Activated CD4-positive, CD25-positive, alpha-beta regulatory T cell treated with anti-CD3 and anti-CD28 coated beads, Interleukin-2, amount 50 U/mL, for 24 hours (primary cell): ENCODE measurements at regions not wholly inside any gene's neighbourhood (a gene's known extent, or its start where the extent isn't known, plus 50 kb on each side); places are given as distances from the start of the nearest gene placed in this dataset.

Experiments
- ATAC-seq, 2 donors: fragments of 150-1000 bp; cut with Tn5 transposase; one replicate each; pipeline ENCODE4 v1.10.0; 2021; ENCODE audit warnings: mild to moderate bottlenecking in 1 of 2, moderate library complexity in 1 of 2

DNA sequence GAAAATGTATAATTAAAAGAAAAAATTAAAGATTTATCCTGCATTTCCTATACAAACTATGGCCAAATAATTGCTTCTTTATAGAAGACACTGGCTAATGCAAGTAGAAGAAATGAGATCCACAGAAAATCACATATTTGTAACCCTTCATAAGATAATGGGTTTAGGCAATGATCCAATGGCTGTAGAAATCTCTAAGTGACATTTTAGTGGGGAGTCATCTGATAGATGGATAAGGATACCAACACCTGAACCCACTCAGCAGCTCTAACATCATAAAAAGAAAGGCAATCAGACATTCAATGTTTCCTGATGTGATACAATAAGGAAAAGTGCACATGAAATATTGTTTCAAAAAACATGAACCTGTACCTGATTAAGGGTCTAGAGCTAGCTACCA, 297.5 kb downstream of the CXCL12 start:
- no peak for ATAC-seq

DNA sequence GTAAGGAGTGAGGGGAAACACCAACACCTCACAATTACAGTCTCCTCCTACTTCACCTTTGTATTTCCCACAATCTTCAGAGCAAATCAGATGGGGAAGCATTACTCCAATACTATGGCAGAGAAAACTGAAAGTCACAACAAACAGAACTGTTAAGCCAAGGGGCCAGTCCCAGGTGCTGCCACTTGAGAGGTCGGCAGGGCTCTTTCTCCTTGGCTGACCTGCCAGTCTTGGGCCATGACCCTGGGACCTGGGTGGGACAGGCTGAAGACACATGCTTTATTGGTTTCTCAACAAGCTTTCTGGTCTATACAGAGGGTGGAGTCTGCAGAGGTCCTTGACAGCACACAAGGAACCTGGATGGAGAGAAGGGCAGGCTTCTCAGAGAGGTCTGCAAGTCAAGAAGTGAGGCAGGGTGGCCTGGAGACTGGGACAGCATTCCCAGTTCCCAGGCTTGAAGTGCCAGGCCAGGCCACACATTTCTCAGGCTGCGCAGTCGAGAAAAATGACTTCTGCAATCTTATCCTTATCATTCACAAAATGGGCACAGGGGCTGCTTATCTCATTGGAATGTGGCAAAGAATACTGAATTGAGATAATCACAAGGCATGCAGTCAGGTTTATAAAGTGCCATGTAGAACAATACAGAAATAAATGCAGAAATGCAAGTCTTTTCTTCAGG, 301.0 kb downstream of the CXCL12 start:
- ATAC-seq = no peak

DNA sequence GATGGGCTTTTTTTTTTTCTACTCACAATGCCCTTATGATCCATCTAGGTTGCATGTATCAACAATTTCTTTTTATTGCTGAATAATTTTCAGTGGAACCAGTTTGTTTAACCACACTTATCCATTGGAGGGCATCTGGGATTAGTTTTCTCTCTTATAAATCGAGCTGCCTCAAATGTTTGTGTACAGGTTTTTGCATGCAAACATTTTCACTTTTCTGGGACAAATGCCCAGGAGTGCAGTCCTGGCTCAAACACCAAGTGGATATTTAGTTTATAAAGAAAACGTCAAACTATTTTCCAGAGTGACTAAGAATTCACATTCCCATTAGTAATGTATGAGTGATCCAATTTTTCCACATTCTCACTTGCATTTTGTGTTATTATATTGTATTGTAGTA, 313.4 kb downstream of the CXCL12 start:
- no peak for ATAC-seq

DNA sequence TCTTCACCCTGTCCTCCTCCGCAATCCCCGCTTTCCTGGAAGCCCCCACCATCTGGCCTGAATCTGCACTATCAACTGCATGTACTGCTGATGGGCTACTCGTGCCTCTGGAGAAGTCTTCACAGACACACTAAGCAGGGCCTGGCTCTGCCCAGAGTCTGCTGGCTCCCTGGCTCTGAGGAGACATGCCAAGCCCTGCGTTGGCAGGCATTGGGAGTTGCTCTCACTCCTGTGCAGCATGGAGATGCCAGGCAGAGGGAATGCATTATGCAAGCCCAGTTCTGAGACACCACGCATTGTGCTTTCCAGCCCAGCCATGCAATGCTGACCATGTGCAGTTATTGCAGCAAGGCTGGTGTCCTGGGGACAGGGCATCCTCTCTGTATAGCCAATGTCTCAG, 314.6 kb downstream of the CXCL12 start:
- no peak for ATAC-seq

DNA sequence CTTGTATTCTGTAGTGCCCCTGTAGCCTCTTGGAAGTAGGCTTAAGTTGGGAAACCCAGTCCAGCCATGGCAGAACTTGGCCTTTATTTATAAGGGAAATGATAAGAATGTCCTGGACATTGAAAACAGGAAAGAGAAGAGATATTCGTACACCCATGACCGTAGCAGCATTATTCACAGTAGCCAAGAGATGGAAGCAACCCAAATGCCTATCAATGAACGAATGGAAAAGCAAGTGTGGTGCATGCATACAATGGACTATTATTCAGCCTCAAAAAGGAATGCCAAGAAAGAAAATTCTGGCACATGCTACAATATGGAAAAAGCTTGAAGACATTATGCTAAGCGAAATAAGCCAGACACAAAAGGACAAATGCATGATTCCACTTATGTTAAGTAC, 315.3 kb downstream of the CXCL12 start:
- ATAC-seq = no peak

DNA sequence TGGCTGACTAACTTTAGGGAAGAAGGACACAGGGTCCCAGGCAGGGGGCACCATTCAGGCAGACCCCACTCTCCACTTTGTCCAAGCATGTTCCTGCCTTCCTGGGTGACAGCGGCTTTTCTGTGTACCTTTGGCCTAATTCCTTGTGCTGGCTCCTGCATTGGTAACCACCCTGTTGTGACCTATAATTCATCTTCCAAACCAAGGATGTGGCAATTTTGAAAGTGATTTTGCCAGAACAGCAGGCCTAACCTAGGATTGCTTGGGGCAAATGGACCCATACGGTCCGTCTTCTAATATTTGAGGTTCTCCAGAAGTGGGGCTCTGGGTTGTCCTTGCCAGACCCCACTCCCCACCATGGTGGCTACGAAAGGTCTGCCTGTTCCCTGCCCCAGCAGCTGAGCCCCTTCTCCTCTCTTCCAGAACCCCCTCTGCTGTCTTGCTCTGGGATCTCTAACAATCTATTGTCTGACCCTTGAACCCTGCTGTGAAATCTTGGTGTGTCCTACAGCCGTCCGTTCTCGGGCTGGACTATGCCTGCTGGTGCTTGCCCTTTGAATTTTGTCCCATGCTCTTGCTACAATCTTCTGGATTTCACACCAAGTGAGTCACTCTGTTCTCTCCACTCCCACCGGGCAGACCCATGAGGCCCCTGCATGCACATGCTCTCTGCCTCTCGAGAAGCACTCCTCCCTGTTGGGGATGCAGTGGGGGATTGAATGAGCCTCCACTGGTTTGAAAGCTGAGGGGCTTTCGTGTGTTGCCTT, 316.0 kb downstream of the CXCL12 start:
- no peak for ATAC-seq

DNA sequence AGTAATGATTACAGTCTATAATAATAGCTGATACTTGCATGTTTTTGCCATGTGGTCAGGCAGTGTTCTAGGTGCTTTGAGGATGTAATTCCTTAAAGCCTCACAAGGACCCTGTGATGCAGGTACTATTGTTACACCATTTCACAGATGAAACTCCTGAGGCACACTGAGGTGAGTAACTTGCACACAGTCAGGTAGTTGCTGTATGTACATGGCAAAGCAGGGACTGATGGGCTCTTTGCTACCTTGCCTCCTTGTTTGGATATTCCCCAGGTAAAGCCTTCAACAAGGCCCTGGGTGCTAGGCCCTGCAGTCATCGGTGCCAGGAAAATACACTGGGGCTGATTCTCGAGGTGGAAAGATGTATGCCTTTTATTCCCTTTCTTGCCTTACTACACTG, 317.5 kb downstream of the CXCL12 start:
- ATAC-seq = no peak

DNA sequence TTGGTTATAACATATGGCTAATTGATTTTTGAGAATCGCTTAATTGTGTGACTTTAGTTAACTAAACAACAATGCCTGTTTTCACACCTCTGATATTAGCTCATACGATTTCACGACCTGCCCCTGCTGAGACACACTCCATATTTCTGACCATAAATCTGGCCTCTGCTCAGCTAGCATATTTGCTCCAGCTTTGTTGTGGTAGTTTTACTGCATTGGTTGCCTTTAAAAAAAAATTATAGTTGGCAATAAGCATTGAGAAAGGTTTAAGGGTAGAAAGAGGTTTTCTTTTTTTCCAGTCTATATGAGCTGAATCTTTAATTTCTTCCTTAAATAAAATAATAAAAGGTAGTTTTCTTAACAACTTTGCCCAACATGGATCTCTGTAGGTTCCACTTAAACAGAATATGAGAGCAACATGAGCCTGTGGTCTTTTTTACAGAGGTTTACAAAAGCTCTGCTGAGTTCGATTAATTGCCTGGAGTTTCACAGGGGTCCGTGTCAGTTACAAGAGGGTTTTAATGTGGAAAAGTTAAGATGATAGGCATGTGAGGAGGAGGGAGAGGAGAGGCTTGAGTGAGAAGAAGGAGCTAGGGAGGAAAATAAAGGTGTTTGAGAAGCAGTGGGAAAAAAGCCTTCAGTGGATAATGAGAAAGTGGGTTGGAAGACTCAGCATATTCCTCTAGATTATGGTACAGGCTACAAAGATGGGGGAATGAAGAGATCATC, 318.2 kb downstream of the CXCL12 start:
- no peak for ATAC-seq

DNA sequence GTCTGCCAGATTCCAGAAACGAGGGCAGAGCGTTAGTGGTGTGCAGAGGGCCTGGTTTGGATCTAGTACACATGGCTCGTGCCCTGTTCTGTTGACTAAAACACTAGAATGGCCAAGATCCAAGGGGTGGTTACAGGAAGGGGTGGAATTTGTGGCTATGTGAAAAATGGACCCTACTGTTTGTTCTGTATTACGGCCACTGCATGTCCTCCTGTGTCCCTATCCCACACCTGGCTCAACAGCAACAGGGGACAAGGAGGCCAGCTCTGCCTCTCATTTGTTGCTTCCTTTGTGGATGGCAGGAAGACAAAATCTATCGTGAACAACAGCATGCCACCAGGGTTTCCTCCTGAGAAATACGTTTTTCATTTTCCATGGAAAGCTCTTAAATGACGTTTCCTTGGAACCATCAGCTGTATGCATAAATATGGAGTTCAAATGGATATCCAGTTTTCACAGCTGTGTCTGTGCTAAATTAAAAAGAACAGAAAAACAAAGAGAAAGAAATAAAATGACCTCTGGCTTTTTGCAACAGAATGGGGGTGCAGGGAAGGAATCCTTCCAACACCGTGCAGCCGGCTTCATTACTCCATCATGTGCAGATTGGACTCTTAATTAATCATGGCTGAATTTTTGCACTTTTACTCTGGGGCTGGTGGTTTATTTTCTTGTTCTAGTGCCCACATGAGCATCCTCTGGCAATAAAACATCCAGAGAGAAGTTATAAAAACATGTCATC, 318.9 kb downstream of the CXCL12 start:
- no peak for ATAC-seq

DNA sequence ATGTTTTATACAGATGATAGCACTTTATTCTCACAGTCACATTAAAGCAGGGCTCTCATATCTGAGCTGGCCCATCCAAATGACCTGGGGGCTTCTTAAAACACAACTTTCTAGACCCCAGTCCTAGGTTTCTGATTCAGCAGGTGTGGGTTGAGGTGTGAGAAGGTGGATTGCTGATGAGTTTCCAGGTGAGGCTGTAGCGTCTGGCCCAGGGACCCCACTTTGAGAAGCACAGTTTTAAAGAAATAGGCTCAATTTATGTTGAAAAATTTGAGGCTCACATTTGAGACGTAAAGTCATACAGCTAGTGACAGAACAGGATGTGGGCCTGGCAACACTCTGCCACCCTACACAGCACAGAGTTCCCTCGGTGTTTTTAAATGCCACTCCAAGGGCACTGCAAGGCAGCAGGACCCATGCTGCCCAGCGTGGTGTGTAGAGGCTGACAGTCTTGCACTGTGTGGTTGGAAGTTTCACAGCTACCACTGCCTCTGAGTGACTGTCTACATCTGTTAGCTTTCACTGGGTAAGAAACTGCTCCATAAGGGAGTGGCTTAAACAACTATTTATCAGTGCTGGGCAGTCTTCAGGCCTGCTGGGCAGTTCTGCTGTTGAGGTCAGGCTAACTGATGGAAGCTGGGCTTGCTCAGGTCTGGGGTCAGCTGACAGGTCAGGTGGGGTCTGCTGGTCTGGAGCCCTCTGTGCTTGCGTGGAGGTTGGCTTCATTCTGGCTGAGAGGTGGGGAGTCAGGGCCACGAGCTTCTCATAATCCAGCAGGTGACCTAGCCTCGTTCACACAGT, 319.7 kb downstream of the CXCL12 start:
- no peak for ATAC-seq

DNA sequence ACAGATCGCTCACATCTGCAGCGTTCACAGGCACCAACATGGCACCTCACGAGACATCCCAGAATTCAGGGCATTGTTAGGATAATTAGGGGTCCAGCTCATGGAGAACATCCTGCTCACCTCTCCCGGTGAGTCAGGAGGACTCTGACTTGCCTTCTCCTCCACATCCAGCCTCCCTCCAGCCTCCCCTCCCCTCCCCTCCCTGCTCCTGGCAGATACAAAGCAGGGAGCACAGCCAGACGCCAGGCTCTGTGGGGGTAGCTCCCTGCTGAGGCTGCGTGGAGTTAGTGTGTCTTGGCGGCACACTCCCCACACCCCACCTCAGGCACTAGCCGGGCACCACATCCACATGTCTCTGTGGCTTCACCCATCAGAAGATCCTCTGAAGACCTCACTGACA, 320.6 kb downstream of the CXCL12 start:
- ATAC-seq = no peak

DNA sequence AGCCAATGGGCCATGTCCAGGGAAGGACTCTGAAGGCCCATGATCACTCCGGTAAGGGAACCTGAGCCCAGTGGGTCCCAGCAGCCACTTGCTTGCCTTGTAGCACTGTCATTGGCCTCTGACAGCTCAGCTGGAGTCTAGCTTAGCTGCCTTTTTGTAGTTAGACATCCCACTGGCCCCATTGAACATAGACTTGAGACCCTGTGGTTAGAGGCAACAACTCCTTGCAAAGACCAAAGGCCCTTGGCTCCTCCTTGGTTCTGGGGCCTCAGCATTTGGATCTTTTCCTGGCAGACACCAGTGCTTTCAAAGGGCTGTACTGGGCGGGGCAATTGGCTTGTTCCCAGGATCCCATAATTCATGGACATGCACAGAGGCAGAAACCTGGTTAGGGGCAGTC, 321.2 kb downstream of the CXCL12 start:
- ATAC-seq = no peak

DNA sequence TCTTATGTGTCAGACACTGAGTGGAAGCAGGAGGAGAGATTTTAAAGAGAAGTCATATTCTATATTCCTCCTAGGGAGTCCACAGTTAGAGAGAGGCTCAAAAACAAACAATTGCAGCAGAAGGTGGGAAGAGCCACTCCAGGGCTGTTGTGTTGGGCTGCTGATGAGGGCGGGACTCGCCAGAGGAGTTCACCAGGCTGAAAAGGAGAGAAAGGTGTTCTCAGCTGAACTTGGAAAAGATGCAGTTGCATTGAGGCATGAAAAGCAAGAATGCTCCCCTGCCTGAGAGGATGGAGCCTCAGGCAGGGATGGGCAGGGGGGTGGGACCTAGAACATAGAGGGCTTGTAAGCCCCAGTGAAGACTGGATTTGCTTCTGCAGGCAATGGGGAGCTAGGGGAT, 324.2 kb downstream of the CXCL12 start:
- no peak for ATAC-seq

DNA sequence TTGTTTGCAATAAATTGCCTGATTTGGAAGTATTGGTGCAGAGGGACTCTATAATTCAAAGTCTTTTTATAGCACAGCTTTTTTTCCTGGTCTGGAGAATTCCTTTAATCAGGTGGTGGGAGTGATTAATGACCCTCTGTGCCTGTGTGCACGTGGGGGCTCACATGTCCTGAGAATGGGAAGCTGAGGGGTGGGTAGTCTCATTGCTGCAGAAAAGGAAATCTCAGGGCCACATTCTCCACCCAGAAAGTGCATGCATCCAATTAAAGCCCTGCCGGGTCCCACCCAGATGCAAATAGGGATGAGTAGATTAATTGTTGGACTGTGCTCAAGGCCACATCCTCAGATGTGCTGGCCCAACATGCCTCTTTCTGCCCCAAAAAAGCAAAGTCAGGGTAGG, 324.7 kb downstream of the CXCL12 start:
- ATAC-seq = no peak

DNA sequence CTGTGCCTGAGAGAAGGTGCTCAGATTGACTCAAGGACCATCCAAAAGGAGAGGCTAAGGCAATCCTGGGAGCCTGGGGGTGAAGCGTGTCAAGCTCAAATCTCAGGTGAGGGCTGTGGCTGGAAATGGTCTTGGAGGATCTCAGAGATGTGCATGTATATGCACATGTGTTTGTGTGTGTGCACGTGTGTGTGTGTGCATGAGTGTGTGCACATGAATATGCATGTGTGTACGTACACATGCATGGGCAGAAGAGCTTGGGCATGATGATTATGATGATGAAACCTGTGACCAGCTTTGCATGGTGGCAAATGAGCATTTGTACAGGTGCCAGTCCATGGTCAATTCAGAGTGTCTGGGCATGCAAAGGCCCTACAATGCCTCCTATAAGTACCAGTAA, 326.6 kb downstream of the CXCL12 start:
- ATAC-seq = no peak

DNA sequence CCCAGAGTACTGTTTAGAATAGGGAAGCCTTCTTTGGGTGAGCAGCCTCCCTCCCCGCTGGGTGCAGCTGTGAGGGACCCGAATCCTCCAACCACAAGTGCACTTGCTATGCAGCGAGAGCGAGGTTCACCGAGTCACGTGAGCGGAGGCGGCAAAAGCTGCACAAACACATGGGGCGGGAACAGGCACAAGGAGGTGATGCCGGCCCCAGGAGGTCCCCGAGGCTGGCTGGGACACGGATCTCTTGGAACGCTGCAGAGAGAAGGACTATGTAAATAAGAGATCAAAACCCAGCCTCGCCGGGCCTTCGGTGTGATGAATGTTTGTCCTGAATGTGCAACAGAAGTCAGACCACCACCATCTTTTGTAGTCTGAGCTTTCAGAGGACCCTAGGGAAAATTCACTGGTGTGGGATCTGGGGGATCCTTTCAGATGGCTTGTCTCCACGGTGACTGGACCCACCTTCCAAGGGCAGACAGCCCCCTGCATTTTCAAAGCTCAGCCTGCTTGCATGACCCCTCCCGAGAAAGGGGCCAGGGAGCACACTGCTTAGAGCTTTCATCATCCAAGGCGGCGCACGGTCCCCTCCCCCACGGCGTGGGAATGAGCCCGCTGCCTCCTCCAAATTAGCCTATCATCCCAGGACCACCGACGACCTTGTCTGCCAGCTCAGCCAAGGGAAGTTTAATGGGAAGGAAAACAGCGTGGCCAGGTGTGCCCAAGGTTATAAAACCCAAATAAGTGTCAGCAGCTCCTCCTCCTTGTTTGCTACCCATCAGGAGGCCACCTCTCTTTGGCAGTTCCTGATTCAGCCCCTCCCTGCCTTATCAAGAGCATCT, 327.7 kb downstream of the CXCL12 start:
- ATAC-seq = no peak

DNA sequence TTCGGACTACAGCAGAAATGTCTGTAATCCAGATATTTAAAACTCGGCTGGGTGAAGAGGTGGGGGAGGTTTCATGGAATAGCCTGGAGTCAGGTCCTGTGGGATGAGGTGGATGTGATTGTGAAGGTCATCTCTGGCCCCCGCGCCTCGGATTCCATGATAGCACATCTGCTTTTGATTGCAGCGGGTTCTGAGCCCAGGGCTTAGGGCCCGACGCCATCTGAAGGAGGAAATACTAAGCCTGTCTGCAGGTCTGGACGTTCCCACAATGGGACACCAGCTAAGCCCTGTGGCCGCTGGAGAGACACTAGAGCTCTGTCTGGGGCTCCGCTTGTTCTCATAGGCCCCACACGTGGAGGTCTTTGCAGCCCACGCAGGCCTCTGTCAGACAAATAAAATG, 328.7 kb downstream of the CXCL12 start:
- ATAC-seq = no peak

DNA sequence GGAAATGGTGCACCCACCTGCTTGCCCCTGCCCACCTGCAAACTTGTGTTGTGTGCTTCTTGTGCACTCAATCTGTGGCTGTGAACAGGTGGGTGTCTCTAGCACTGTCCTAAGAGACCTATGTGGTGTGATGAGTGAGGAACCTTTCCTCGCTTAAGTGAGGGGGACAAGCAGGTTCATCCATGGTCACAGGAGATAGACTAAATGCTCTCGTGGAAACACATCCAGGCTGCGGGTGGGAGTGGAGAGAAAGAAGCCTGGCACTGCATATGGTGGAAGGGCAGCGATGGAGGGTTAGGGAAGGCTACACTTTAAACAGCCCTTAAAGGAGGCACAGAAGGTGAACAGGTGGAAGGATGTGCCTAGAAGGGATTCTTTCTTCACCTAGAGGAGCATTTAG, 330.9 kb downstream of the CXCL12 start:
- no peak for ATAC-seq

DNA sequence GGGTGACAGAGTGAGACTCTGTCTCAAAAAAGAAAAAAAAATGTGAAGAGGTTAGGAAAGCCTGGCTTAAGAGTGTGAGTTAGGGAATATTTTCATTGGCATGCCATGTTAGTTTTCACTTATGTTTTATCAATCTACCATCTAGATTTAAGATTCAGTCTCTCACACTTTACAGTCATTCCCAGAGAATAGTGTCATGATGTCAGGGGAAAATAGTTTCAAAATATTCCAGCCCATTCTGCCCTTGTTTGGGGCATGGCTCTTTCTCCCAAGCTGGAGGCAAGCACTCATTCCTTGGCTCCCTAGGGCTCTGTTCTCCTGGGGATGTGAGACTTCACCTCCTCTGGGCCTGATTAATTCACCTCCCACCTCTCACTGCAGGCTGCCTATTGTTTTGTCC, 331.5 kb downstream of the CXCL12 start:
- no peak for ATAC-seq

DNA sequence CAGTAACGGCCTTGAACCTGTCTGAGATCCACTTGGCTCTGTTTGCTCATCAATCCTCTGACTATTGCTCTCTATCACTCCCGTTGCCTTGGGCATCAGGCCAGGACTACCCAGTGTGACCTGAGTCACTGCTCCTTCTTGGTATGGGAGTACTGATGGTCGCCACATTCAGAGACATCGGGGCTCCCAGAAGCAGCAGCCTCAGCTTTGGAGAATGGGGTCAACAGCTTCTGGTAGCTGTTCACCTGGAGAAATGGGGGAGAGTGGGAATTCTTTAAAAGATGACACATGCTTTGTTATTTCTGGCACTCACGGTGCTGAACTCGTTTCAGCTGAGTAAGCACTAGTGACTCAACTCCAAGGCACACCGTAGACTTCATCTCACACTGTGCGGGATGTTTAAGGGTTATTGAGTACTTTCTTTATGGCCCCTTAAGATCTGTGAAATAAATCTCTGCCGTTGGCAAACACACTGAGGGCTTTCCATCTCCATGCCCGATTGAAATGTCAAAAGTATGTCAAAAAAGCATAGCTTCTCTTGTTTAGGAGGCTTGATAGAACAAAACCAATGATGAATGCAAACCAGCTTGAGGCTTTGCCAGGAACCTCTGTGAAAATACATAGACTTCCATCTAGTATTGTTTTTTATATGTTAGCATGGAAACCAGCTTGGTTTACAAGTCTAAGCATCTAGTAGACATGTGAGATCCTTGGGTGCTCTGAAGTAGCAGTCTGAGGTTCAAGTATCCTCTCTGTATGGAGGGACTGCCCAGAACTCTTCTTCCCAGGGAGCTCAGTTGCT, 333.1 kb downstream of the CXCL12 start:
- ATAC-seq = no peak

DNA sequence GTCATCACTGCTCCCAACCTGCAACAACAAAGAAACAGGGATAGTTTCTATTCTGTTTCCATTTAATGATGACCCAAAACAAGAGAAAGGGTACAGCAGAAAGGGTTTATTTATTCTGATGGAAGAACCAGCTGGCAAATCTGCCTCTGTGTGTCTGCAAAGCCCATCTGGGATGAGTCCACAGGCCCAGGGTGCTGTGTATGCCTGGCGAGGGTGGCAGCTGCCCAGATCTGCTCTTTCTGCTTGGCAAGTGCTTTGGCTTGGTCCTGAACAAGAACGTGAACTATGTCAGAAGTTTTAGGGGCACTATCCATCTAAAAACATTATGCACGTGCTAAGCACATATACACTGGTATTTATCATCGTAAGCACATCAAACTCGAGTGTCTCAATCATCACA, 333.8 kb downstream of the CXCL12 start:
- no peak for ATAC-seq
